WTC11 (cell line): ENCODE measurements at regions not wholly inside any gene's neighbourhood (a gene's known extent, or its start where the extent isn't known, plus 50 kb on each side); places are given as distances from the start of the nearest gene placed in this dataset.

Experiments
- ATAC-seq: fragments of 200-7000 bp; cut with Tn5 transposase; 2 replicates; pipeline ENCODE4 v1.10.0; 2021; ENCODE audit warnings: mild to moderate bottlenecking, moderate library complexity
- CTCF ChIA-PET: fragments of 300-600 bp; sonication (Branson Sonifier 250); formaldehyde crosslinking; loops from one replicate; lab custom pipeline; 2021; ENCODE audit warnings: antibody characterized with exemption; lab: Charles Lee
- POLR2A ChIA-PET: fragments of 350-600 bp; sonication (Branson Sonifier 250); formaldehyde crosslinking; loops from one replicate; lab custom pipeline; 2021; ENCODE audit warnings: antibody characterized with exemption; lab: Charles Lee
- DNase-seq: peaks from one replicate; pipeline ENCODE4 v3.0.0; 2021; ENCODE audit warnings: low spot score
- H3K27ac Mint-ChIP-seq: 2 replicates; pipeline ENCODE4 v1.8.0; 2021; ENCODE audit warnings: mixed read lengths
- H3K27me3 Mint-ChIP-seq: 2 replicates; pipeline ENCODE4 v1.8.0; 2021; ENCODE audit warnings: low read depth, mild to moderate bottlenecking, moderate library complexity, mixed read lengths
- H3K36me3 Mint-ChIP-seq: 2 replicates; pipeline ENCODE4 v1.8.0; 2021; ENCODE audit warnings: mixed read lengths
- H3K4me1 Mint-ChIP-seq: 2 replicates; pipeline ENCODE4 v1.8.0; 2022; ENCODE audit warnings: mixed read lengths
- H3K4me3 Mint-ChIP-seq: 2 replicates; pipeline ENCODE4 v1.8.0; 2021; ENCODE audit warnings: mild to moderate bottlenecking, moderate library complexity, mixed read lengths
- H3K9me3 Mint-ChIP-seq: 2 replicates; pipeline ENCODE4 v1.8.0; 2021; ENCODE audit warnings: mixed read lengths
- ATF1 ChIP-seq: sonication (generic); formaldehyde crosslinking; IDR thresholded peaks from 2 replicates; pipeline ENCODE4 v1.8.1; 2023; ENCODE audit warnings: mild to moderate bottlenecking, moderate library complexity, missing genetic modification reagents
- CBFB ChIP-seq: sonication (generic); formaldehyde crosslinking; IDR thresholded peaks from 2 replicates; pipeline ENCODE4 v1.8.1; 2022; ENCODE audit warnings: mild to moderate bottlenecking, low read depth, missing genetic modification reagents
- CREB1 ChIP-seq: sonication (generic); formaldehyde crosslinking; IDR thresholded peaks from 2 replicates; pipeline ENCODE4 v1.8.0; 2023; ENCODE audit warnings: mild to moderate bottlenecking, missing genetic modification reagents
- EMX1 ChIP-seq: fragments of 250-450 bp; sonication (Bioruptor Pico); IDR thresholded peaks from 2 replicates; pipeline ENCODE4 v1.8.0; 2021; ENCODE audit warnings: mild to moderate bottlenecking
- ETV6 ChIP-seq: sonication (generic); formaldehyde crosslinking; IDR thresholded peaks from 2 replicates; pipeline ENCODE4 v1.8.1; 2022; ENCODE audit warnings: mild to moderate bottlenecking, missing genetic modification reagents
- FOXJ3 ChIP-seq: sonication (generic); formaldehyde crosslinking; IDR thresholded peaks from 2 replicates; pipeline ENCODE4 v1.9.0; 2021; ENCODE audit warnings: missing genetic modification reagents, mild to moderate bottlenecking, borderline replicate concordance
- FOXK1 ChIP-seq: sonication (generic); formaldehyde crosslinking; IDR thresholded peaks from 2 replicates; pipeline ENCODE4 v1.8.0; 2022; ENCODE audit warnings: mild to moderate bottlenecking, moderate library complexity, missing genetic modification reagents
- FOXP1 ChIP-seq: sonication (generic); formaldehyde crosslinking; IDR thresholded peaks from 2 replicates; pipeline ENCODE4 v1.8.0; 2022; ENCODE audit warnings: missing genetic modification reagents, mild to moderate bottlenecking, moderate library complexity, borderline replicate concordance
- GRHL2 ChIP-seq: fragments of 250-450 bp; sonication (Bioruptor Pico); IDR thresholded peaks from 2 replicates; pipeline ENCODE4 v1.8.0; 2022; ENCODE audit warnings: mild to moderate bottlenecking, moderate library complexity; ENCODE audit not compliant: insufficient replicate concordance, severe bottlenecking
- NFATC4 ChIP-seq: fragments of 250-450 bp; sonication (Bioruptor Pico); IDR thresholded peaks from 2 replicates; pipeline ENCODE4 v1.9.0; 2021; ENCODE audit warnings: mild to moderate bottlenecking
- PRRX2 ChIP-seq: fragments of 250-450 bp; sonication (Bioruptor Pico); IDR thresholded peaks from 2 replicates; pipeline ENCODE4 v1.8.0; 2021; ENCODE audit warnings: mild to moderate bottlenecking
- RORB ChIP-seq: fragments of 250-450 bp; sonication (Bioruptor Pico); IDR thresholded peaks from 2 replicates; pipeline ENCODE4 v1.9.0; 2021; ENCODE audit warnings: mild to moderate bottlenecking
- SMAD4 ChIP-seq: sonication (generic); formaldehyde crosslinking; IDR thresholded peaks from 2 replicates; pipeline ENCODE4 v1.8.0; 2022; ENCODE audit warnings: mild to moderate bottlenecking, missing genetic modification reagents
- TEAD1 ChIP-seq: sonication (generic); formaldehyde crosslinking; IDR thresholded peaks from 2 replicates; pipeline ENCODE4 v1.8.0; 2022; ENCODE audit warnings: mild to moderate bottlenecking, missing genetic modification reagents
- ZNF232 ChIP-seq: sonication (generic); formaldehyde crosslinking; IDR thresholded peaks from 2 replicates; pipeline ENCODE4 v1.8.0; 2022; ENCODE audit warnings: mild to moderate bottlenecking, missing genetic modification reagents
- ZNF416 ChIP-seq: fragments of 250-450 bp; sonication (Bioruptor Pico); IDR thresholded peaks from 2 replicates; pipeline ENCODE4 v1.9.0; 2021; ENCODE audit warnings: mild to moderate bottlenecking, inconsistent platforms
- TF ChIP-seq, protein P1 (sequence below): sonication (generic); formaldehyde crosslinking; IDR thresholded peaks from 2 replicates; pipeline ENCODE4 v1.8.0; 2022; ENCODE audit warnings: missing genetic modification reagents
- TF ChIP-seq, protein P2 (sequence below): fragments of 250-450 bp; sonication (Bioruptor Pico); IDR thresholded peaks from 2 replicates; pipeline ENCODE4 v1.9.0; 2021; ENCODE audit warnings: mild to moderate bottlenecking
- TF ChIP-seq, protein P3 (sequence below): sonication (generic); formaldehyde crosslinking; IDR thresholded peaks from 2 replicates; pipeline ENCODE4 v1.8.0; 2023; ENCODE audit warnings: mild to moderate bottlenecking, missing genetic modification reagents
- TF ChIP-seq, protein P4 (sequence below): sonication (generic); formaldehyde crosslinking; IDR thresholded peaks from 2 replicates; pipeline ENCODE4 v1.8.1; 2023; ENCODE audit warnings: mild to moderate bottlenecking, missing genetic modification reagents, moderate library complexity
- TF ChIP-seq, protein P5 (sequence below): fragments of 250-450 bp; sonication (Bioruptor Pico); IDR thresholded peaks from 2 replicates; pipeline ENCODE4 v1.9.0; 2021; ENCODE audit warnings: moderate library complexity, mild to moderate bottlenecking, inconsistent platforms, borderline replicate concordance
- TF ChIP-seq, protein P6 (sequence below): fragments of 250-450 bp; sonication (Bioruptor Pico); conservative IDR thresholded peaks from 2 replicates; pipeline ENCODE4 v1.9.0; 2021; ENCODE audit warnings: mild to moderate bottlenecking
- TF ChIP-seq, protein P7 (sequence below): sonication (generic); formaldehyde crosslinking; IDR thresholded peaks from 2 replicates; pipeline ENCODE4 v1.8.1; 2023; ENCODE audit warnings: mild to moderate bottlenecking, moderate library complexity, missing genetic modification reagents
- TF ChIP-seq, protein P8 (sequence below): sonication (generic); formaldehyde crosslinking; IDR thresholded peaks from 2 replicates; pipeline ENCODE4 v1.8.0; 2022; ENCODE audit warnings: mild to moderate bottlenecking, missing genetic modification reagents

DNA sequence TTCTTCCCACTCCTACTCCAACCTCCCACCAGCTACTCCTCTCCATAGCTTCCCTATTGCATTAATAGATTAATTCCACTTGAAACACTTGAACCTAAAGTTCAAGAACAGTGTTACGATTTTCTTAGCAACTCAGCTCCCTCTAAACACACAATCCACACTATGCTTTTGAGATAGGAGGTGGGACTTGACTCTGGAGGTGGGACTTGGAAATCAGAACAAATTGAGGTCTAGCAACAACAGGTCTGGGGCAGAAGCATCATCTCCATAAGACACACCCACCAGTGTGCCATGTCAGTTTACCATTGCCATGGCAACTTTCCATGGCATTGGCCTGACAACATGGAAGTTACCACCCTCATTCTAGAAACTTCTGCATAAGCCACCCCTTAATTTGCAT is 336.5 kb upstream of the ALCAM start (continued):
- TF ChIP-seq, protein P1, sequence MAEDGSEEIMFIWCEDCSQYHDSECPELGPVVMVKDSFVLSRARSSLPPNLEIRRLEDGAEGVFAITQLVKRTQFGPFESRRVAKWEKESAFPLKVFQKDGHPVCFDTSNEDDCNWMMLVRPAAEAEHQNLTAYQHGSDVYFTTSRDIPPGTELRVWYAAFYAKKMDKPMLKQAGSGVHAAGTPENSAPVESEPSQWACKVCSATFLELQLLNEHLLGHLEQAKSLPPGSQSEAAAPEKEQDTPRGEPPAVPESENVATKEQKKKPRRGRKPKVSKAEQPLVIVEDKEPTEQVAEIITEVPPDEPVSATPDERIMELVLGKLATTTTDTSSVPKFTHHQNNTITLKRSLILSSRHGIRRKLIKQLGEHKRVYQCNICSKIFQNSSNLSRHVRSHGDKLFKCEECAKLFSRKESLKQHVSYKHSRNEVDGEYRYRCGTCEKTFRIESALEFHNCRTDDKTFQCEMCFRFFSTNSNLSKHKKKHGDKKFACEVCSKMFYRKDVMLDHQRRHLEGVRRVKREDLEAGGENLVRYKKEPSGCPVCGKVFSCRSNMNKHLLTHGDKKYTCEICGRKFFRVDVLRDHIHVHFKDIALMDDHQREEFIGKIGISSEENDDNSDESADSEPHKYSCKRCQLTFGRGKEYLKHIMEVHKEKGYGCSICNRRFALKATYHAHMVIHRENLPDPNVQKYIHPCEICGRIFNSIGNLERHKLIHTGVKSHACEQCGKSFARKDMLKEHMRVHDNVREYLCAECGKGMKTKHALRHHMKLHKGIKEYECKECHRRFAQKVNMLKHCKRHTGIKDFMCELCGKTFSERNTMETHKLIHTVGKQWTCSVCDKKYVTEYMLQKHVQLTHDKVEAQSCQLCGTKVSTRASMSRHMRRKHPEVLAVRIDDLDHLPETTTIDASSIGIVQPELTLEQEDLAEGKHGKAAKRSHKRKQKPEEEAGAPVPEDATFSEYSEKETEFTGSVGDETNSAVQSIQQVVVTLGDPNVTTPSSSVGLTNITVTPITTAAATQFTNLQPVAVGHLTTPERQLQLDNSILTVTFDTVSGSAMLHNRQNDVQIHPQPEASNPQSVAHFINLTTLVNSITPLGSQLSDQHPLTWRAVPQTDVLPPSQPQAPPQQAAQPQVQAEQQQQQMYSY (CRISPR knock-in tag), result no peak
- TF ChIP-seq EMX1 (CRISPR knock-in tag), result no peak
- no peak for TF ChIP-seq SMAD4 (CRISPR knock-in tag)
- TF ChIP-seq CBFB (CRISPR knock-in tag), result no peak
- no peak for TF ChIP-seq PRRX2 (CRISPR knock-in tag)

DNA sequence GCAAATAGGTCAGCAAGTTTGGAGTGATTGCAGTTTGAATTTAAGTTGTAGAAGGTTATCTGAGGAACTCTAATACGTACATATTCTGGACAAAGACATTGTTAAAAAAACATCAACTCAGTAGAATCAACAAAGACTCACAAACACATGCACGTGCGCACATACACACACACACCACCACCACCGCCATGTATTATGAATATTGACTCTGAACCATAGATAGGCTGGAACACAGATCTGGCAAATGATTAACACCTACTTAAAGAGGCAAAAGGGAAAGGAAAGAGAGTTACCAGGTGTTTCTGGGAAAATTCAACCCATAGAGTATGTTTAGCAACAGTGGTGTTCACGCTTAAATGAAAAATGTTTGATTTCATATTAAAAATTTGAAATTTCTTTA is 334.2 kb upstream of the ALCAM start:
- Mint-ChIP-seq H3K4me3 (no peak overlapping the region), H3K27ac (no peak overlapping the region), H3K4me1 (no peaks in the 10 kb centered on the region), H3K27me3 (no peaks in the 10 kb centered on the region), H3K36me3 (no peaks in the 10 kb centered on the region), H3K9me3 (peaks cover 3% of the 10 kb centered on the region; the same call in 1 of the 2 replicates)
- TF ChIP-seq ETV6 (CRISPR knock-in tag) (no peak), NFATC4 (no peak), FOXJ3 (CRISPR knock-in tag) (no peak), ZNF416 (CRISPR knock-in tag) (no peak), TEAD1 (CRISPR knock-in tag) (no peak), RORB (no peak), CREB1 (CRISPR knock-in tag) (no peak), ATF1 (no peak)
- TF ChIP-seq, protein P2, sequence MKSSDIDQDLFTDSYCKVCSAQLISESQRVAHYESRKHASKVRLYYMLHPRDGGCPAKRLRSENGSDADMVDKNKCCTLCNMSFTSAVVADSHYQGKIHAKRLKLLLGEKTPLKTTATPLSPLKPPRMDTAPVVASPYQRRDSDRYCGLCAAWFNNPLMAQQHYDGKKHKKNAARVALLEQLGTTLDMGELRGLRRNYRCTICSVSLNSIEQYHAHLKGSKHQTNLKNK, result no peak
- TF ChIP-seq, protein P3, sequence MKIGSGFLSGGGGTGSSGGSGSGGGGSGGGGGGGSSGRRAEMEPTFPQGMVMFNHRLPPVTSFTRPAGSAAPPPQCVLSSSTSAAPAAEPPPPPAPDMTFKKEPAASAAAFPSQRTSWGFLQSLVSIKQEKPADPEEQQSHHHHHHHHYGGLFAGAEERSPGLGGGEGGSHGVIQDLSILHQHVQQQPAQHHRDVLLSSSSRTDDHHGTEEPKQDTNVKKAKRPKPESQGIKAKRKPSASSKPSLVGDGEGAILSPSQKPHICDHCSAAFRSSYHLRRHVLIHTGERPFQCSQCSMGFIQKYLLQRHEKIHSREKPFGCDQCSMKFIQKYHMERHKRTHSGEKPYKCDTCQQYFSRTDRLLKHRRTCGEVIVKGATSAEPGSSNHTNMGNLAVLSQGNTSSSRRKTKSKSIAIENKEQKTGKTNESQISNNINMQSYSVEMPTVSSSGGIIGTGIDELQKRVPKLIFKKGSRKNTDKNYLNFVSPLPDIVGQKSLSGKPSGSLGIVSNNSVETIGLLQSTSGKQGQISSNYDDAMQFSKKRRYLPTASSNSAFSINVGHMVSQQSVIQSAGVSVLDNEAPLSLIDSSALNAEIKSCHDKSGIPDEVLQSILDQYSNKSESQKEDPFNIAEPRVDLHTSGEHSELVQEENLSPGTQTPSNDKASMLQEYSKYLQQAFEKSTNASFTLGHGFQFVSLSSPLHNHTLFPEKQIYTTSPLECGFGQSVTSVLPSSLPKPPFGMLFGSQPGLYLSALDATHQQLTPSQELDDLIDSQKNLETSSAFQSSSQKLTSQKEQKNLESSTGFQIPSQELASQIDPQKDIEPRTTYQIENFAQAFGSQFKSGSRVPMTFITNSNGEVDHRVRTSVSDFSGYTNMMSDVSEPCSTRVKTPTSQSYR (CRISPR knock-in tag), result no peak
- TF ChIP-seq, protein P4, sequence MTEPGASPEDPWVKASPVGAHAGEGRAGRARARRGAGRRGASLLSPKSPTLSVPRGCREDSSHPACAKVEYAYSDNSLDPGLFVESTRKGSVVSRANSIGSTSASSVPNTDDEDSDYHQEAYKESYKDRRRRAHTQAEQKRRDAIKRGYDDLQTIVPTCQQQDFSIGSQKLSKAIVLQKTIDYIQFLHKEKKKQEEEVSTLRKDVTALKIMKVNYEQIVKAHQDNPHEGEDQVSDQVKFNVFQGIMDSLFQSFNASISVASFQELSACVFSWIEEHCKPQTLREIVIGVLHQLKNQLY, result no peak
- DNase-seq, result no peak
- ChIA-PET CTCF (no interaction called here), POLR2A (no interaction called here)
- no peak for ATAC-seq

DNA sequence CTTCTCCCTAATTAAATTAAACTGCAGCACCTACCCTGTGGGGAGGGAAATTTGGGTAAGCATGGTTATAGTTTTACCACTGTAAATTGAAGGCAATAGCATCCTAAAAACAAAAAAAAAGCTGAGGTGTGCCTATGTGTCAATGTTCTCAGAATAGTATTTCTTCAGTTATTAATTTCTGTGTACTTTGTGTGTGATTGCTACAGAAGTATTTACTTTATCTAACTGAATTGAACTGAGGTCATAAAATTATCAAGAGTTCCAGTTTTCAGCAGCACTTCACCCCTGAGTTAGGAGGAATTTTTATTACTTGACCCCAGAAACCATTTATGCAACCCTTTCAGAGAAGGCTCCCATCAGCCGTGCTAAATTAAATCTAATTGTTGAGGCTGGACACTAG is 333.6 kb upstream of the ALCAM start:
- Mint-ChIP-seq H3K27me3 (no peaks in the 10 kb centered on the region), H3K9me3 (peaks cover 3% of the 10 kb centered on the region; the same call in 1 of the 2 replicates), H3K27ac (no peak overlapping the region), H3K4me1 (no peaks in the 10 kb centered on the region), H3K36me3 (no peaks in the 10 kb centered on the region), H3K4me3 (no peak overlapping the region)
- ChIA-PET CTCF (no interaction called here), POLR2A (no interaction called here)
- no peak for DNase-seq
- ATAC-seq, result no peak
- TF ChIP-seq ZNF232 (CRISPR knock-in tag), result no peak
- TF ChIP-seq, protein P5, sequence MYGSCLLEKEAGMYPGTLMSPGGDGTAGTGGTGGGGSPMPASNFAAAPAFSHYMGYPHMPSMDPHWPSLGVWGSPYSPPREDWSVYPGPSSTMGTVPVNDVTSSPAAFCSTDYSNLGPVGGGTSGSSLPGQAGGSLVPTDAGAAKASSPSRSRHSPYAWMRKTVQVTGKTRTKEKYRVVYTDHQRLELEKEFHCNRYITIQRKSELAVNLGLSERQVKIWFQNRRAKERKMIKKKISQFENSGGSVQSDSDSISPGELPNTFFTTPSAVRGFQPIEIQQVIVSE (CRISPR knock-in tag), result no peak
- TF ChIP-seq, protein P6, sequence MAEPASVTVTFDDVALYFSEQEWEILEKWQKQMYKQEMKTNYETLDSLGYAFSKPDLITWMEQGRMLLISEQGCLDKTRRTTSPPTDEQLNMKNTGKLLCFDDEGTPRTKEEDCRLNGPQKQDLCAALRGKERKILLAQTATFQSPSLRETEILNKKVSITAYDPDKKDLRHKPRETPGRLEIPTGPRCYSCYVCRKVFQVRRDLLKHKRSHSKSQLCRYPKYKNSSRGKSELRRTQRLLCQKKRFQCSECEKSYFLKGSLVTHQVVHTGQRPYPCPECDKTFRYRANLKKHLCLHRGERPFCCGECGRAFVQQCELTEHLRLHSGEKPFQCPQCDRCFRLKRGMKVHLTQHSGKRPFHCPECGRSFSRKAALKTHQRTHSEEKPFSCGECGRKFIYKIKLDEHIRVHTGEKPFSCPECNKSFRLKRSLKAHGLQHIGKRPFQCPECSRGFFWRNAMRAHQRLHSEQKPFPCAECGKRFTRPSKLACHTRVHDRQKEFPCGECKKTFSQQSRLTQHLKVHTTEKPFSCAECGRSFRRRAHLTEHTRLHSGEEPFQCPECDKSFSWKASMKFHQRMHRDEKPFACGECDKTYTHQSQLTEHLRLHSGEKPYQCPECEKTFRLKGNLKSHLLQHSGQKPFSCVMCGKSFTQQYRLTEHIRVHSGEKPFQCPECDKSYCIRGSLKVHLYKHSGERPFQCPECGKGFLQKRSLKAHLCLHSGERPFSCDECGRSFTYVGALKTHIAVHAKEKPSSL (CRISPR knock-in tag), result no peak
- TF ChIP-seq GRHL2 (CRISPR knock-in tag), result no peak
- TF ChIP-seq, protein P7, sequence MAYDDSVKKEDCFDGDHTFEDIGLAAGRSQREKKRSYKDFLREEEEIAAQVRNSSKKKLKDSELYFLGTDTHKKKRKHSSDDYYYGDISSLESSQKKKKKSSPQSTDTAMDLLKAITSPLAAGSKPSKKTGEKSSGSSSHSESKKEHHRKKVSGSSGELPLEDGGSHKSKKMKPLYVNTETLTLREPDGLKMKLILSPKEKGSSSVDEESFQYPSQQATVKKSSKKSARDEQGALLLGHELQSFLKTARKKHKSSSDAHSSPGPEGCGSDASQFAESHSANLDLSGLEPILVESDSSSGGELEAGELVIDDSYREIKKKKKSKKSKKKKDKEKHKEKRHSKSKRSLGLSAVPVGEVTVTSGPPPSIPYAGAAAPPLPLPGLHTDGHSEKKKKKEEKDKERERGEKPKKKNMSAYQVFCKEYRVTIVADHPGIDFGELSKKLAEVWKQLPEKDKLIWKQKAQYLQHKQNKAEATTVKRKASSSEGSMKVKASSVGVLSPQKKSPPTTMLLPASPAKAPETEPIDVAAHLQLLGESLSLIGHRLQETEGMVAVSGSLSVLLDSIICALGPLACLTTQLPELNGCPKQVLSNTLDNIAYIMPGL (CRISPR knock-in tag), result no peak
- TF ChIP-seq FOXK1, result no peak
- TF ChIP-seq, protein P8, sequence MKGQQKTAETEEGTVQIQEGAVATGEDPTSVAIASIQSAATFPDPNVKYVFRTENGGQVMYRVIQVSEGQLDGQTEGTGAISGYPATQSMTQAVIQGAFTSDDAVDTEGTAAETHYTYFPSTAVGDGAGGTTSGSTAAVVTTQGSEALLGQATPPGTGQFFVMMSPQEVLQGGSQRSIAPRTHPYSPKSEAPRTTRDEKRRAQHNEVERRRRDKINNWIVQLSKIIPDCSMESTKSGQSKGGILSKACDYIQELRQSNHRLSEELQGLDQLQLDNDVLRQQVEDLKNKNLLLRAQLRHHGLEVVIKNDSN (CRISPR knock-in tag), result no peak
- no peak for TF ChIP-seq FOXP1
